SU-DHL-6 (cell line): ENCODE measurements at regions not wholly inside any gene's neighbourhood (a gene's known extent, or its start where the extent isn't known, plus 50 kb on each side); places are given as distances from the start of the nearest gene placed in this dataset.

ENCODE experiments used
- H2AFZ ChIP-seq: fragments of 200-600 bp; sonication (generic); 2 replicates; pipeline ENCODE4 v1.6.1; 2014; ENCODE audit warnings: low read depth, mild to moderate bottlenecking, moderate library complexity, mixed read lengths, antibody characterized with exemption, low read length; ENCODE audit not compliant: severe bottlenecking
- H3F3A ChIP-seq: fragments of 200-600 bp; shearing (Covaris generic); 2 replicates; pipeline ENCODE4 v1.6.0; 2016; ENCODE audit warnings: antibody characterized with exemption, mild to moderate bottlenecking; ENCODE audit not compliant: insufficient read depth
- H3K27ac ChIP-seq: fragments of 200-600 bp; sonication (generic); 2 replicates; pipeline ENCODE4 v1.5.1; 2016; ENCODE audit warnings: low read depth, mild to moderate bottlenecking, low read length, moderate library complexity, mixed read lengths
- H3K27me3 ChIP-seq: fragments of 200-600 bp; sonication (generic), shearing (Covaris generic); 2 replicates; pipeline ENCODE4 v1.6.0; 2014; ENCODE audit warnings: mild to moderate bottlenecking, low read length
- H3K36me3 ChIP-seq: fragments of 200-600 bp; sonication (generic); 2 replicates; pipeline ENCODE4 v1.6.1; 2014; ENCODE audit warnings: mild to moderate bottlenecking, low read length, mixed read lengths
- H3K4me2 ChIP-seq: fragments of 300-600, 200-600 bp; shearing (Covaris generic), sonication (generic); 2 replicates; pipeline ENCODE4 v1.6.0; 2014; ENCODE audit warnings: low read length, low read depth, mild to moderate bottlenecking; ENCODE audit not compliant: poor library complexity, severe bottlenecking
- H3K4me3 ChIP-seq: fragments of 200-600 bp; sonication (generic); 2 replicates; pipeline ENCODE4 v1.5.1; 2014; ENCODE audit warnings: antibody characterized with exemption, low read length, mild to moderate bottlenecking, mixed read lengths; ENCODE audit not compliant: insufficient read depth, poor library complexity, severe bottlenecking
- H3K79me2 ChIP-seq: fragments of 200-600 bp; sonication (generic); 2 replicates; pipeline ENCODE4 v1.6.1; 2014; ENCODE audit warnings: mild to moderate bottlenecking, low read length, moderate library complexity; ENCODE audit not compliant: insufficient read depth
- H3K9ac ChIP-seq: fragments of 200-600 bp; sonication (generic); 2 replicates; pipeline ENCODE4 v1.7.0; 2014; ENCODE audit warnings: mild to moderate bottlenecking, low read length
- H3K9me2 ChIP-seq: fragments of 200-600 bp; sonication (generic); replicated peaks from 2 replicates; pipeline ENCODE4 v1.6.1; 2014; ENCODE audit warnings: low read length; ENCODE audit not compliant: insufficient read depth
- H3K9me3 ChIP-seq: fragments of 200-600 bp; sonication (generic); 2 replicates; pipeline ENCODE4 v1.6.1; 2014; ENCODE audit warnings: low read length, mixed read lengths; ENCODE audit not compliant: insufficient read depth
- H4K20me1 ChIP-seq: fragments of 200-600 bp; sonication (generic); 2 replicates; pipeline ENCODE4 v1.6.1; 2014; ENCODE audit warnings: low read depth, mild to moderate bottlenecking, antibody characterized with exemption, low read length, moderate library complexity, mixed read lengths
- CTCF ChIP-seq: fragments of 200-600 bp; sonication (generic); IDR thresholded peaks from one replicate; pipeline ENCODE4 v1.5.1; 2017; ENCODE audit warnings: antibody characterized with exemption, mild to moderate bottlenecking, low read length, moderate library complexity; ENCODE audit not compliant: insufficient read depth, poor library complexity, severe bottlenecking
- EZH2phosphoT487 ChIP-seq: fragments of 200-600 bp; sonication (generic), shearing (Covaris generic); conservative IDR thresholded peaks from 2 replicates; pipeline ENCODE4 v1.6.1; 2018; ENCODE audit warnings: mild to moderate bottlenecking, antibody characterized with exemption, low read length, moderate library complexity, mixed read lengths

- Histone ChIP-seq H3K27me3 (no peaks in the 10 kb centered on the region), H3K9ac (no peak overlapping the region), H2AFZ (no peak overlapping the region), H3K9me3 (no peaks in the 10 kb centered on the region), H3K4me2 (no peak overlapping the region), H3K9me2 (no peaks in the 10 kb centered on the region), H3K27ac (no peak overlapping the region), H3K36me3 (no peaks in the 10 kb centered on the region), H4K20me1 (no peaks in the 10 kb centered on the region), H3K4me3 (no peak overlapping the region), H3K79me2 (no peaks in the 10 kb centered on the region), H3F3A (no peaks in the 10 kb centered on the region)
- no peak for TF ChIP-seq CTCF
- no peak for TF ChIP-seq EZH2phosphoT487
These were observed 134.4 kb upstream of the CPEB2 start for GRCh38 chr4:14867847-14868246.

GRCh38 chr4:14868426-14869395 is 133.6 kb upstream of the CPEB2 start:
- Histone ChIP-seq H3K36me3 (no peaks in the 10 kb centered on the region), H3K9ac (no peak overlapping the region), H3K4me2 (no peak overlapping the region), H3K79me2 (no peaks in the 10 kb centered on the region), H3K9me2 (no peaks in the 10 kb centered on the region), H3K4me3 (no peak overlapping the region), H3K27me3 (no peaks in the 10 kb centered on the region), H2AFZ (no peak overlapping the region), H3K27ac (no peak overlapping the region), H4K20me1 (no peaks in the 10 kb centered on the region), H3F3A (no peaks in the 10 kb centered on the region), H3K9me3 (no peaks in the 10 kb centered on the region)
- TF ChIP-seq EZH2phosphoT487 (no peak), CTCF (no peak)

GRCh38 chr4:14871676-14872430 is 130.4 kb upstream of the CPEB2 start:
- TF ChIP-seq CTCF, result peak; percentile 21
- TF ChIP-seq EZH2phosphoT487, result no peak
- Histone ChIP-seq H3K9me3 (no peaks in the 10 kb centered on the region), H3F3A (no peaks in the 10 kb centered on the region), H3K27ac (no peak overlapping the region), H3K9ac (no peak overlapping the region), H3K4me2 (no peak overlapping the region), H3K27me3 (no peaks in the 10 kb centered on the region; the same call in 1 of the 2 replicates), H3K9me2 (no peaks in the 10 kb centered on the region), H3K4me3 (no peak overlapping the region), H3K79me2 (no peaks in the 10 kb centered on the region), H4K20me1 (no peaks in the 10 kb centered on the region), H3K36me3 (no peaks in the 10 kb centered on the region), H2AFZ (no peak overlapping the region)
